OCI-M1 (cell line): ENCODE measurements at regions not wholly inside any gene's neighbourhood (a gene's known extent, or its start where the extent isn't known, plus 50 kb on each side); places are given as distances from the start of the nearest gene placed in this dataset.
"Not testable (repeated sequence)": the region's sequence is repeated elsewhere in the genome, so short reads cannot be mapped to it uniquely, and the experiment has no call there.

Experiments
- DNase-seq: peaks from one replicate; lab custom pipeline; 2025; lab: John Stamatoyannopoulos, UW

DNA sequence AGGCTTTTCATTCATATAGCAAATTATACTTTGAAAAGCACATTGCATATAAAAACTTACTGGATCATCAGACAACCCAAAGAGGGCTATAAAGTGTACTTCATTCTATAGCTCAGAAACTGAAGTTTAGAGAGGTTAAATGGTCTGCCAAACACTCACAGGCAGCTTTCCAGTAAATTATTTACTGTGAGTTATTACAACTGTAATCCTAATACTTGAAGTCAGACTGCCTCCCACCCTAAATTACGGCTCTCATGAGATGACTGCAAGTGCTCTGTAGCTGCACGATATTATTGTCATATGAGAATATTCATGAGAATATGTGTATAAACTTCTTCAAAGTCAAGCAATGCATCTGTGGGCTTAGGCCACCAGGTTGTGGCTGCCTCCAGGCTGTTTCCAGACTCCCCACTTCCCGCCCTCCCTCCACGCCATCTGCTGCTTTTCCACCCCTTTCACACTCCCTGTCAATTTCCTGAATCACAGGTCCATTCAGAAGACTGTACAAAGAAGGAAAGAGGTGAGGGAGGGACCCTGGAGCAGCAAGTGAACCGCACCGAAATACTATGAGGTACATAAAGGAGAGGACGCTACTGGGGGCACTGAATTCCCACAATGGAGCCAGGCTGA lies 111.1 kb upstream of the SPOPL start:
- no peak for DNase-seq

GRCh38 chr2:138391946-138392345 lies 109.6 kb upstream of the SPOPL start:
- DNase-seq, result no peak

DNA sequence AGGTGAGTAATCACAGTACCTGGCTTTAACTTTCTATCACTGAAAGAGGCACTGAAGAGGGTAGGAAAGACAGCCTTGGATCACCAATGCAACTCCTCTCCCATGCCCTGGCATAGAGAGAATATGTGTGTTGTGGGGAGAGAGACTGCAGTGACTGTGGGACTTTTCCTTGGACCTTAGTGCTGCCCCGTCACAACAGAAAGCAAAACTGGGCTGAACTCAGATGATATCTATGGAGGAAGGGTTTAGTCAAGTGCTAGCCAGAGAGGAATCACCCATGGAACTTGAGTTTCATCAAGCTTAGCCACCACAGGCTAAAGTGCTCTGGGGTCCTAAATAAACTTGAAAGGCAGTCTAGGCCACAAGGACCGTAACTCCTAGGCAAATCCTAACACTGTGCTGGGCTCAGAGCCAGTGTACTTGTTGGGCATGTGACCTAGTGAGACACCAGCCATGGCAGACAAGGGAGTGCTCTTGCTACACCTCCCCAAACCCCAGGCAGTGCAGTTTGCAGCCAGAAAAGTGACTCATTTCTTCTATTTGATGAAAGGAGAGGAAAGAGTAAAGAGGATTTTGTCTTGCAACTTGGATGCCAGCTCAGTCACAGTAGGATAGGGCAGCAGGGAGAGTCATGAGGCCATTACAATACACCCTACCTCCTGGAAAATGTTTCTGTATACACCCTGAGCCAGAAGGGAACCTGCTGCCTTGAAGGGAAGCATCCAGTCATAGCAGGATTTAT lies 105.8 kb upstream of the SPOPL start:
- DNase-seq, result peak; percentile 72

- no peak for DNase-seq
These were observed 104.7 kb upstream of the SPOPL start for GRCh38 chr2:138396843-138397242.

GRCh38 chr2:138403431-138403927 lies 98.1 kb upstream of the SPOPL start:
- no peak for DNase-seq

- DNase-seq, result peak; percentile 8
These were observed 87.6 kb upstream of the SPOPL start for GRCh38 chr2:138414014-138414413.

GRCh38 chr2:138415985-138416384 lies 85.6 kb upstream of the SPOPL start:
- no peak for DNase-seq

DNA sequence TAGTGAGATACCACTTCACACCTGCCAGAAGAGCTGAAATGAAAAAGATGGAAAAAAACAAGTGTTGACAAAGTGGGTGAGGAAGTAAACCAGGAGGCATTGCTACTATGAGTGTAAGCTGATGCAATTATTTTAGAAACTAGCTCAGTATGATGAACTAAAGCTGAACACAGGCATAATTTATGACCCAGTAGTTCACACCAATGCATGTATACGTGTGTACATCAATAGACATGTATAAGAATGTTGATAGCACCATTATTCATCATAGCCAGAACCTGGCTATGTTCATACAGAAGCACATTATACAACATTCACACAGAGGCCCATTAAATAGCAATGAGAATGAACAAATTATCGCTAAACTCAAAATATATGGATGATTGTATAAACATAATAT lies 83.1 kb upstream of the SPOPL start:
- DNase-seq, result no peak

GRCh38 chr2:138421315-138421970 lies 80.1 kb upstream of the SPOPL start:
- DNase-seq, result no peak

DNA sequence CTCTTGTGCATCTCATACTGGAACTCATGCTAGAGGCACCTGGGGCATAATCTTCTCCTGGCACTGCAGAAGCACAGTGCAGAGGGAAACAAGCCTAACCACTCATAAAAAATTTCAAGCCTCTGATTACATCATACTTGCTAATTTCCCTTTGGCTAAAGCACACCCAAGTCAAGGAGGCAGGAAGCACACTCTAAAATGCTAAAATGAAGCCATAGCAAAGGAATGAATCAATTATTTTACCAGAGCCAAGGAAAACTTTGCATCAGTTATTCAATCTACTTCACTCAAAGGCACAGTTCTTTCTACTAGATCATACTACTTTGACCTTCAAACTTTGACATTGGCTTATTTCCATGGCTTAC lies 79.6 kb upstream of the SPOPL start:
- peak; percentile 47 for DNase-seq

DNA sequence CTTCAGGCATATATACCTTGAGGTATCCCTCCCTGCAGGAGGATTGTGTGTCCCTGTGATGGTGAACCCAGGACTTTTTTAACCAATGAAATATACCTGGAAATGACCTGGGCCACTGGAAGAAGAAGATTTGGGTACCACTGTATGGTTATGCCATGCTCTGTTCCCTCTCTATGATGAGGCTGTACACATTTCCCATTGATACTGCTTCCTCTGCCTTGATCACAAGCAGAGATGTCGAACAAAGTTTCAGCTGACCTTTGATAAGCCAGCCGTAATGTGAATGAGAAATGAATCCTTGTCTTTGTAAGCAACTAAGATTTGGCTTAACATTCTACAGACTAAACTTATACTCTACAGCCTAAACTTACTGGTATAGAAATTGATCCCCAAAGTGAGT lies 78.4 kb upstream of the SPOPL start:
- DNase-seq, result no peak

GRCh38 chr2:138423745-138424144 lies 77.8 kb upstream of the SPOPL start:
- DNase-seq, result no peak

GRCh38 chr2:138424436-138425140 lies 77.0 kb upstream of the SPOPL start:
- DNase-seq, result no peak

DNA sequence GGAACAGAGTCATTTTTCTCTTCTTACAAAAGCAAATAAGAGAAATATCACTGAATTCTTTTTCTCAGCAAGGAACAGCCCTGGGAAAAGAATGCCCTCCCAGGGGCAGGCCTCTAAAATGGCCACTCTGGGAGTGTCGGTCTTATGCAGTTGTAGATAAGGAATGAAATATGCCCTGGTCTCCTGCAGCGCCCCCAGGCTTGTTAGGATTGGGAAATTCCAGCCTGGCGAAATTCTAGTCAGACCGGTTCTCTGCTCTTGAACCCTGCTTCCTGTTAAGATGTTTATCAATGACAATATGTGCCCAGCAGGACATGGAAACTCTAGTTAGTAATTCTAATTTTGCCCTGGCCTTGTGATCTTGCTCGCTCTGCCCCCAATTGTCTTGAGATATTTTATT lies 75.5 kb upstream of the SPOPL start:
- DNase-seq, result not testable (repeated sequence)

- DNase-seq, result no peak
These were observed 72.7 kb upstream of the SPOPL start for GRCh38 chr2:138428710-138429440.

DNA sequence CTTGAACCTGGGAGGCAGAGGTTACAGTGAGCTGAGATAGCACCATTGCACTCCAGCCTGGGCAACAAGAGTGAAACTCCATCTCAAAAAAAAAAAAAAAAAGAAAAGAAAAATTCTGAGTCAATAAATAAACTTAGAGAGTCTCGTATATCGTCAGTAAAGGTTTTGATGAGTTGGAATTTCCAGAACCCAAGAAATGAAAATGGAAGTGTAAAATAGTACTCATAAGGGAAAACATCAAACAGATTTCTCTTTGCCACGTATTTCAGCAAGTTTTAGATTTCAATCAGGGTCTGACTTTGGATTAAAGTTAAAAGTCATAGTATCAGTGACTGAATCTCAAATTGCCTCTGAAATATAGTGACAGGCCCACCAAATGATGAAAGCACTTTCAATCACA lies 71.4 kb upstream of the SPOPL start:
- no peak for DNase-seq

DNA sequence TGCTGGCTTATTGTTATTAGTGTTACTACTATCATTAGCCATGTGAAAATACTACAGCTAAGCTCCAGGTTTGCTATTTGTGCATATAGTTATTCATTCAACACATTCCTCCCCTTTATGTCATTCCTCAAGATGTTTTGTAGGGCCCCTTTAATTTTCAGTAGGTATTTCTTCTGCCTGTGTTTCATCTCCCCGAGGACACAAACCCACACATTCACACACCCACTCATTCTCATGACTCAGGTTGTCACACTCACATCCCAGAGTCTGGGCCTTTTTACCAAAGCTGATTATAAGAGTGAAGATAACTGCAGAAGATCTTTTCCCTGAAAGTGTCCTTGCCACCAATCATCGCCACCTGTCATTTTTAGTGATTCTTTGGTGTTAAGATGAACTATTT lies 68.6 kb upstream of the SPOPL start:
- no peak for DNase-seq

DNA sequence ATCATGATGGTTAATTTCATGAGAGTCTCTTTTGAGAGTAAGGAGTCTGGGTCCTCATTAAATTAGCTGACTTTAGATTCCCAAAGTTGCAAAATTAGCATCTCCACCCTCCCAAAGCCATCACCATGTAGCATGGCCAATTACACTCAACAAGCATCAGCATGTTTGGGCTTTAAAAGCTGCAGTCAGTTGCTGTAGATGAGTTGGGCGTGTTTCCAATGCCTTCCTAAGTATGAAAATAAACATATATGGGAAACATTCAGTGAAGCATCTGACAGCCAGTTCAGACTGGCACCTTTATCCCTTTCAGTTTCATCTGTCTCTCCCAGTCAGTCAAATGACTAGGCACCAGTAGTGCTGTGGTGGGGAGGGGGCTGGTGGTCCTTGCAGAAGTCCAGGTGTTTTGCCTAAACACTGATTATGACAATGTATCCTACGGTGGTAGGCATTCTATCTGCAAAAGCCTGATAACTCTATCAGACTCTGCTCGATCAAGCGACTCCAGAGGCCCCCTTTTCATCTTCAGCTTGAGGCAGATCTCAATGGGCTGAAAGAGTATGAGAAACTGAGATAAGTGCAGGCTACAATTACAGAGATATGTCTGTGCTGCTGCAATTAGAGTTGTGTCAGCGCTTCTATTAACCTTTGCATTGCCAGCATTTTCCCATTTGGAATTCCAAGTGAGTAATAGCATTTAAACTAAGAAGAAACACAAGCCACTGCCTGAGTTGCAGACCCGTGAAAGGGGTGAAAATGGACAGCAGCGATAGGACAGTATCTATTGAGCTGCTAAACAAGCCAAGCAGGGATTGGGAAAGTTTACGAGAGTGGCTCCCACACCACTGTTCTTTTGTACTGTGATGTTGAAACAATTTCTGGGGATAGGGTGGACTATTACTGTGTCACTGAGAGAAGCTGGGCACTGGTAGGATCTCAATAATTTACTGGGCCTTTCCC lies 67.3 kb upstream of the SPOPL start:
- DNase-seq, result peak; percentile 80

- no peak for DNase-seq
These were observed 65.9 kb upstream of the SPOPL start for GRCh38 chr2:138435701-138436100.

GRCh38 chr2:138439733-138440132 lies 61.8 kb upstream of the SPOPL start:
- no peak for DNase-seq

- no peak for DNase-seq
These were observed 60.8 kb upstream of the SPOPL start for GRCh38 chr2:138440759-138441158.
